PC-9 (cell line): ENCODE measurements at regions not wholly inside any gene's neighbourhood (a gene's known extent, or its start where the extent isn't known, plus 50 kb on each side); places are given as distances from the start of the nearest gene placed in this dataset.

ENCODE experiments used
- BruUV-seq: library from RNA; stranded (reverse); fragments of 400-500 nt; replicated peaks from 2 replicates; lab custom pipeline; 2021; lab: Mats Ljungman, UMichigan
- CTCF ChIA-PET: fragments of 300-600 bp; sonication (Branson Sonifier 250); formaldehyde crosslinking; loops from one replicate; lab custom pipeline; 2022; ENCODE audit warnings: antibody characterized with exemption; lab: Charles Lee
- POLR2A ChIA-PET: fragments of 300-600 bp; sonication (Branson Sonifier 250); formaldehyde crosslinking; loops from one replicate; lab custom pipeline; 2022; ENCODE audit warnings: antibody characterized with exemption; ENCODE audit not compliant: unreplicated experiment; lab: Charles Lee
- DNase-seq, 2 experiments: peaks; one replicate each; pipeline versions ENCODE4 v3.0.0 to v3.0.0-alpha.2; 2015 to 2022; ENCODE audit warnings: mixed read lengths in 1 of 2
- H2AFZ ChIP-seq: fragments of 200-600 bp; sonication (generic); 2 replicates; pipeline ENCODE4 v1.8.1; 2017; ENCODE audit warnings: antibody characterized with exemption
- H3F3A ChIP-seq: fragments of 200-600 bp; sonication (generic); 2 replicates; pipeline ENCODE4 v1.8.1; 2017; ENCODE audit warnings: antibody characterized with exemption, mild to moderate bottlenecking, low read depth; ENCODE audit not compliant: insufficient read depth
- H3K27ac ChIP-seq: fragments of 200-600 bp; sonication (generic); 2 replicates; pipeline ENCODE4 v1.6.1; 2016; ENCODE audit warnings: mixed run types
- H3K27me3 ChIP-seq: fragments of 200-600 bp; sonication (generic); 2 replicates; pipeline ENCODE4 v1.6.1; 2016; ENCODE audit warnings: low read depth, mixed run types; ENCODE audit not compliant: insufficient read depth
- H3K36me3 ChIP-seq: fragments of 200-600 bp; sonication (generic); 2 replicates; pipeline ENCODE4 v1.6.1; 2016; ENCODE audit warnings: low read depth, mixed run types
- H3K4me1 ChIP-seq: fragments of 200-600 bp; sonication (generic); replicated peaks from 2 replicates; pipeline ENCODE4 v1.6.1; 2016; ENCODE audit warnings: mixed run types; ENCODE audit not compliant: insufficient read depth
- H3K4me2 ChIP-seq: fragments of 200-600 bp; sonication (generic); 2 replicates; pipeline ENCODE4 v1.6.1; 2017; ENCODE audit warnings: mixed run types
- H3K4me3 ChIP-seq: fragments of 200-600 bp; sonication (generic); 2 replicates; pipeline ENCODE4 v1.6.1; 2016; ENCODE audit warnings: mixed run types
- H3K79me2 ChIP-seq: fragments of 200-600 bp; sonication (generic); 2 replicates; pipeline ENCODE4 v1.6.1; 2017; ENCODE audit warnings: low read depth, mixed run types
- H3K9me2 ChIP-seq: fragments of 200-600 bp; sonication (generic); 2 replicates; pipeline ENCODE4 v1.8.1; 2017; ENCODE audit warnings: mild to moderate bottlenecking; ENCODE audit not compliant: insufficient read depth
- H3K9me3 ChIP-seq: fragments of 200-600 bp; sonication (generic); 2 replicates; pipeline ENCODE4 v1.8.1; 2016; ENCODE audit warnings: low read depth; ENCODE audit not compliant: insufficient read depth
- H4K20me1 ChIP-seq: fragments of 200-600 bp; sonication (generic); 2 replicates; pipeline ENCODE4 v1.8.1; 2017; ENCODE audit not compliant: insufficient read depth
- EZH2 ChIP-seq: fragments of 200-600 bp; sonication (generic); IDR thresholded peaks from 2 replicates; pipeline ENCODE4 v1.8.0; 2017; ENCODE audit warnings: antibody characterized with exemption, low read depth
- intact Hi-C: fragments of 100-400 bp; cut with micrococcal nuclease; formaldehyde crosslinking; loops from one replicate; pipeline ENCODE4 v1.10.0; 2022; ENCODE audit not compliant: unreplicated experiment
- TF ChIP-seq, protein P1 (sequence below): fragments of 200-600 bp; sonication (generic); conservative IDR thresholded peaks from 2 replicates; pipeline ENCODE4 v1.6.1; 2017; ENCODE audit warnings: mixed run types, antibody characterized with exemption, mild to moderate bottlenecking, moderate library complexity

DNA sequence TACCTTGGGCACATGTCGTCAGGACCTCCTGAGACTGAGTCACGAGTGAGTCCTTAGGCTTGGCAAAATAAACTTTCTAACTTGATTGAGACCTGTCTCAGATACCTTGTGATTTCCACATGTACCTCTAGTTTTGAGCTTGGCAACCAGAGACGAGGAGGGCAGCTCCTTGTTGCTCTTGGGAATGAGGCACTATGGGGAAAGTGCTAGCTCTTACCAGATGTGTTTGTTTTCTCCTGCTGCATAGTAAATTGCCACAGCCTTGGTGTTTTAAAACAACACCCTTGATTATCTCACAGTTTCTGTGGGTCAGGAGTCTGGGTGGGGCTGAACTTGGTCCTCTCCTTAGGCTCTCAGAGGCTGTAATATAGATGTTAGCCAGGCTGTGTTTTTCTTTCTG lies 59.1 kb upstream of the MAML3 start:
- Histone ChIP-seq H3K9me3 (no peaks in the 10 kb centered on the region), H3K9me2 (no peaks in the 10 kb centered on the region), H3F3A (peaks cover 20% of the 10 kb centered on the region; the same call in 1 of the 2 replicates), H3K27me3 (no peaks in the 10 kb centered on the region), H3K4me3 (peak overlapping the region; percentile 27; the same call in 1 of the 2 replicates), H4K20me1 (no peaks in the 10 kb centered on the region), H3K27ac (peak overlapping the region; percentile 90), H3K4me2 (peak overlapping the region; percentile 75), H3K36me3 (no peaks in the 10 kb centered on the region), H3K79me2 (no peaks in the 10 kb centered on the region), H3K4me1 (peaks cover 33% of the 10 kb centered on the region), H2AFZ (peak overlapping the region; percentile 34; the same call in 1 of the 2 replicates)
- BruUV-seq, result no TSS peak
- DNase-seq, result peak in 1 of 2 experiments; percentile 53
- POLR2A ChIA-PET, result interaction anchor here (0.6 kb wide), 1 partner anchor 40 kb away, joined by 4 read pairs; no protein-coding TSS in a partner anchor
- TF ChIP-seq, protein P1, sequence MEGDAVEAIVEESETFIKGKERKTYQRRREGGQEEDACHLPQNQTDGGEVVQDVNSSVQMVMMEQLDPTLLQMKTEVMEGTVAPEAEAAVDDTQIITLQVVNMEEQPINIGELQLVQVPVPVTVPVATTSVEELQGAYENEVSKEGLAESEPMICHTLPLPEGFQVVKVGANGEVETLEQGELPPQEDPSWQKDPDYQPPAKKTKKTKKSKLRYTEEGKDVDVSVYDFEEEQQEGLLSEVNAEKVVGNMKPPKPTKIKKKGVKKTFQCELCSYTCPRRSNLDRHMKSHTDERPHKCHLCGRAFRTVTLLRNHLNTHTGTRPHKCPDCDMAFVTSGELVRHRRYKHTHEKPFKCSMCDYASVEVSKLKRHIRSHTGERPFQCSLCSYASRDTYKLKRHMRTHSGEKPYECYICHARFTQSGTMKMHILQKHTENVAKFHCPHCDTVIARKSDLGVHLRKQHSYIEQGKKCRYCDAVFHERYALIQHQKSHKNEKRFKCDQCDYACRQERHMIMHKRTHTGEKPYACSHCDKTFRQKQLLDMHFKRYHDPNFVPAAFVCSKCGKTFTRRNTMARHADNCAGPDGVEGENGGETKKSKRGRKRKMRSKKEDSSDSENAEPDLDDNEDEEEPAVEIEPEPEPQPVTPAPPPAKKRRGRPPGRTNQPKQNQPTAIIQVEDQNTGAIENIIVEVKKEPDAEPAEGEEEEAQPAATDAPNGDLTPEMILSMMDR, result no peak
- no peak for TF ChIP-seq EZH2
- CTCF ChIA-PET, result no interaction called here
- intact Hi-C loops, result no loop called here

DNA sequence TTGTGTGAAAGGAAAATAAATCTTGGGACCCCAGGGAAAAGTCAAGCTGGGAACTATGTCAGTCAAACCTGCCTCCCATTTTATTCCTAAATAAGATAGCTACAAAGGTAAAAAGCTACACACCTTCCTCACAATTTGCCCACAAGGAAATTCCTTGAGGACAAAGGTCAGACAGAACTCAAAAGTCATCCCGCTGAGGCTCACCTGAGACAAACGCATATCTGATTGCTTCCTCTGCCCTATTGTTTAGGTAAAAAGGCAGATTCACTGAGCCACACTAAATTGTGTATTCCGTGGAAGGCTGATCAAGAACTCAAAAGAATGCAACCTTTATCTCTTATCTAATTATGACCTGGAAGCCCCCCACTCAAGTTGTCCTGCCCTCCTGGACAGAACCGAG lies 58.7 kb upstream of the MAML3 start:
- no TSS peak for BruUV-seq
- no peaks in the 10 kb centered on the region for H3K9me2 ChIP-seq
- H3K27ac ChIP-seq, result peak overlapping the region; percentile 90
- H3K4me2 ChIP-seq, result peak overlapping the region; percentile 75
- TF ChIP-seq EZH2, result no peak
- TF ChIP-seq, protein P1, result no peak
- peak overlapping the region; percentile 27; the same call in 1 of the 2 replicates for H3K4me3 ChIP-seq
- no peaks in the 10 kb centered on the region for H4K20me1 ChIP-seq
- no peak overlapping the region for H2AFZ ChIP-seq
- intact Hi-C loops, result no loop called here
- peaks cover 20% of the 10 kb centered on the region; the same call in 1 of the 2 replicates for H3F3A ChIP-seq
- H3K36me3 ChIP-seq, result no peaks in the 10 kb centered on the region
- no peaks in the 10 kb centered on the region for H3K79me2 ChIP-seq
- DNase-seq, result no peak
- peaks cover 33% of the 10 kb centered on the region for H3K4me1 ChIP-seq
- H3K27me3 ChIP-seq, result no peaks in the 10 kb centered on the region
- ChIA-PET CTCF (no interaction called here), POLR2A (no interaction called here)
- H3K9me3 ChIP-seq, result no peaks in the 10 kb centered on the region

DNA sequence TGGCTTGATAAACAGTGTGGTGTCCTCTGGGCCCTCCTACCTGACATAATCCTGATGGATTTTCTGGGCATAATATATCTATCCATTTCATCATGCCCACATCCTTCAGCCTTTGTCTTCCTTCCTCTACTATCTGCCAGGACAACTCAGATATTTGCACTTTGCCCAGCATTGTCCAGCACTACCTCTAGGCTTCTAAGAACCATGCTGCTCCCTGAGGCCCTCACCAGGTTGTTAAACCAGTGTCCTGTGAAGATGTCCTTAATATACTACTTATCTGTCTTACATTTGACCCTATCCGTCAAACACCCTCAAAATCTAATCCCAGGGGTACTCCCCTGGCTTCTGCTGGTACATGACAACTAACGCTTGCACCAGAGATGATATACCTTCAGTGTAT lies 58.2 kb upstream of the MAML3 start:
- Histone ChIP-seq H3K27me3 (no peaks in the 10 kb centered on the region), H3K4me1 (peaks cover 33% of the 10 kb centered on the region), H3K9me2 (no peaks in the 10 kb centered on the region), H3K9me3 (no peaks in the 10 kb centered on the region), H3K4me3 (peak overlapping the region; percentile 27; the same call in 1 of the 2 replicates), H4K20me1 (no peaks in the 10 kb centered on the region), H3K79me2 (no peaks in the 10 kb centered on the region), H2AFZ (no peak overlapping the region), H3K27ac (peak overlapping the region; percentile 90), H3K36me3 (no peaks in the 10 kb centered on the region), H3F3A (peaks cover 20% of the 10 kb centered on the region; the same call in 1 of the 2 replicates), H3K4me2 (peak overlapping the region; percentile 75)
- BruUV-seq, result no TSS peak
- ChIA-PET CTCF (interaction anchor here (0.7 kb wide), 1 partner anchor 502 kb away, joined by 3 read pairs; no protein-coding TSS in a partner anchor), POLR2A (no interaction called here)
- DNase-seq, result no peak
- TF ChIP-seq EZH2, result no peak
- TF ChIP-seq, protein P1, result no peak
- intact Hi-C loops, result no loop called here
